Loucy (cell line): ENCODE measurements at regions not wholly inside any gene's neighbourhood (a gene's known extent, or its start where the extent isn't known, plus 50 kb on each side); places are given as distances from the start of the nearest gene placed in this dataset.

ENCODE experiments used
- H2AFZ ChIP-seq: fragments of 200-600 bp; sonication (generic); 2 replicates; pipeline ENCODE4 v1.6.0; 2016; ENCODE audit warnings: antibody characterized with exemption, mild to moderate bottlenecking, low read length, moderate library complexity
- H3F3A ChIP-seq: fragments of 200-600 bp; 2 replicates; pipeline ENCODE4 v1.6.0; 2016; ENCODE audit warnings: antibody characterized with exemption, low read depth, mild to moderate bottlenecking
- H3K27me3 ChIP-seq: fragments of 200-600 bp; sonication (generic); 2 replicates; pipeline ENCODE4 v1.6.1; 2014; ENCODE audit warnings: low read length, mild to moderate bottlenecking; ENCODE audit not compliant: insufficient read depth, poor library complexity, severe bottlenecking
- H3K36me3 ChIP-seq: fragments of 200-600 bp; sonication (generic); 2 replicates; pipeline ENCODE4 v1.6.1; 2016; ENCODE audit warnings: low read length; ENCODE audit not compliant: insufficient read depth
- H3K4me1 ChIP-seq: fragments of 200-600 bp; sonication (generic); 2 replicates; pipeline ENCODE4 v1.5.1; 2014; ENCODE audit warnings: low read length, mild to moderate bottlenecking; ENCODE audit not compliant: insufficient read depth, poor library complexity, severe bottlenecking
- H3K4me2 ChIP-seq: fragments of 200-600 bp; sonication (generic); 2 replicates; pipeline ENCODE4 v1.6.0; 2014; ENCODE audit warnings: antibody characterized with exemption, low read length, low read depth, mild to moderate bottlenecking; ENCODE audit not compliant: poor library complexity, severe bottlenecking
- H3K4me3 ChIP-seq: fragments of 200-600 bp; sonication (generic); 2 replicates; pipeline ENCODE4 v1.5.1; 2014; ENCODE audit warnings: low read length, mild to moderate bottlenecking, mixed read lengths; ENCODE audit not compliant: poor library complexity, severe bottlenecking
- H3K79me2 ChIP-seq: fragments of 200-600 bp; sonication (generic); 2 replicates; pipeline ENCODE4 v1.6.1; 2014; ENCODE audit warnings: low read length; ENCODE audit not compliant: insufficient read depth
- H3K9ac ChIP-seq: fragments of 200-600 bp; sonication (generic); 2 replicates; pipeline ENCODE4 v1.6.0; 2014; ENCODE audit warnings: mild to moderate bottlenecking, low read depth, low read length, moderate library complexity; ENCODE audit not compliant: poor library complexity, severe bottlenecking
- H3K9me2 ChIP-seq: fragments of 200-600 bp; sonication (generic); replicated peaks from 2 replicates; pipeline ENCODE4 v1.6.1; 2016; ENCODE audit warnings: low read depth, low read length, mixed read lengths
- H3K9me3 ChIP-seq: fragments of 200-600 bp; sonication (generic); 2 replicates; pipeline ENCODE4 v1.6.1; 2014; ENCODE audit warnings: mild to moderate bottlenecking, antibody characterized with exemption, low read length, low read depth; ENCODE audit not compliant: insufficient read depth
- H4K20me1 ChIP-seq: fragments of 200-600 bp; sonication (generic); 2 replicates; pipeline ENCODE4 v1.6.0; 2014; ENCODE audit warnings: antibody characterized with exemption, low read length, mild to moderate bottlenecking; ENCODE audit not compliant: insufficient read depth, poor library complexity, severe bottlenecking
- EZH2phosphoT487 ChIP-seq: fragments of 200-600 bp; IDR thresholded peaks from 2 replicates; pipeline ENCODE4 v1.6.1; 2018; ENCODE audit warnings: antibody characterized with exemption, mild to moderate bottlenecking, moderate library complexity, borderline replicate concordance
- TF ChIP-seq, protein P1 (sequence below): fragments of 200-600 bp; sonication (generic); conservative IDR thresholded peaks from 2 replicates; pipeline ENCODE4 v1.5.1; 2014; ENCODE audit warnings: mild to moderate bottlenecking, antibody characterized with exemption, low read length

DNA sequence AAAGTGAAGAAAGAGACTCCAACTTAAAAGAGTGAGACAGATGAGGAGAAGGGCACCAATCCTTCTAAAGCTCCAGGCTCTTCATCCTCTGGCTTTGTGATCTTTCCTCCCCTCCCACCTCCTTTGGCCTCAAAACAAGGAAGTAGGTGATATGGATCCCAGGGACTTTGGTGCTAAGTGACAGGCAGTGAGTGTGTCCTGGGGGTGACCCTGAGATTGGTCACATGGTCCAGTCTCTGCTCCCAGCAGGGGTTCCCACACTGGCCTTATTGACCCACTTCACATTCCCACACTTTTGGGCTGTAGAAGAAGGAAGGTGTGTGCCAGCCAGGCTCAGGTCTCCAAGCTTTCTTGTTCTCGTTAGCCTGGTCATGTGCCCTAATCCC, 401.2 kb upstream of the PROX1 start:
- Histone ChIP-seq H2AFZ (no peak overlapping the region), H3K79me2 (no peaks in the 10 kb centered on the region), H3F3A (no peaks in the 10 kb centered on the region), H4K20me1 (no peaks in the 10 kb centered on the region), H3K4me1 (no peaks in the 10 kb centered on the region), H3K9ac (no peak overlapping the region), H3K4me3 (no peak overlapping the region), H3K36me3 (no peaks in the 10 kb centered on the region), H3K9me2 (no peaks in the 10 kb centered on the region), H3K4me2 (no peak overlapping the region), H3K9me3 (no peaks in the 10 kb centered on the region), H3K27me3 (no peaks in the 10 kb centered on the region)
- TF ChIP-seq, protein P1, sequence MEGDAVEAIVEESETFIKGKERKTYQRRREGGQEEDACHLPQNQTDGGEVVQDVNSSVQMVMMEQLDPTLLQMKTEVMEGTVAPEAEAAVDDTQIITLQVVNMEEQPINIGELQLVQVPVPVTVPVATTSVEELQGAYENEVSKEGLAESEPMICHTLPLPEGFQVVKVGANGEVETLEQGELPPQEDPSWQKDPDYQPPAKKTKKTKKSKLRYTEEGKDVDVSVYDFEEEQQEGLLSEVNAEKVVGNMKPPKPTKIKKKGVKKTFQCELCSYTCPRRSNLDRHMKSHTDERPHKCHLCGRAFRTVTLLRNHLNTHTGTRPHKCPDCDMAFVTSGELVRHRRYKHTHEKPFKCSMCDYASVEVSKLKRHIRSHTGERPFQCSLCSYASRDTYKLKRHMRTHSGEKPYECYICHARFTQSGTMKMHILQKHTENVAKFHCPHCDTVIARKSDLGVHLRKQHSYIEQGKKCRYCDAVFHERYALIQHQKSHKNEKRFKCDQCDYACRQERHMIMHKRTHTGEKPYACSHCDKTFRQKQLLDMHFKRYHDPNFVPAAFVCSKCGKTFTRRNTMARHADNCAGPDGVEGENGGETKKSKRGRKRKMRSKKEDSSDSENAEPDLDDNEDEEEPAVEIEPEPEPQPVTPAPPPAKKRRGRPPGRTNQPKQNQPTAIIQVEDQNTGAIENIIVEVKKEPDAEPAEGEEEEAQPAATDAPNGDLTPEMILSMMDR: no peak
- no peak for TF ChIP-seq EZH2phosphoT487

DNA sequence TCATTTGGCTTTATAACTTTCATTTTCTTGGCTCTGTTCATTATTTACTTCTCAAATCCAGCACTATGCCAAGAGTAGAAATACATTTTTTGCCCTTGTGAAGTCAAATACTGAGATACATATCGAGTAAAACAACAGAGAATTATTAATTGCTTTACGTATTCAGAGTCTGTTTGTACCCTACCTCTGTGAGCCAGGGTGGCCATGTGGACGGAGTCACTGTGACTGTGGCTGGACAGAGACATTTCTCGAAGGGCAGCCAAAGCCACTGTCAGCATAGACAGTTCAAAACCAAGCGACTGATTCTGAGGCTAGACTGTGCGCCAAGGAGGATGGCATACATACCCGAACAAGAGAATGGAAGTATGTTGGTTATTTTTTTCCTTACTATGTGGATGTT, 391.0 kb upstream of the PROX1 start:
- no peak for TF ChIP-seq EZH2phosphoT487
- TF ChIP-seq, protein P1: no peak
- Histone ChIP-seq H3K4me1 (no peaks in the 10 kb centered on the region), H3K36me3 (no peaks in the 10 kb centered on the region), H3K27me3 (no peaks in the 10 kb centered on the region), H3K4me3 (no peak overlapping the region), H4K20me1 (no peaks in the 10 kb centered on the region), H3K9ac (no peak overlapping the region), H2AFZ (no peak overlapping the region), H3F3A (no peaks in the 10 kb centered on the region), H3K9me3 (no peaks in the 10 kb centered on the region), H3K79me2 (no peaks in the 10 kb centered on the region), H3K9me2 (no peaks in the 10 kb centered on the region), H3K4me2 (no peak overlapping the region)

DNA sequence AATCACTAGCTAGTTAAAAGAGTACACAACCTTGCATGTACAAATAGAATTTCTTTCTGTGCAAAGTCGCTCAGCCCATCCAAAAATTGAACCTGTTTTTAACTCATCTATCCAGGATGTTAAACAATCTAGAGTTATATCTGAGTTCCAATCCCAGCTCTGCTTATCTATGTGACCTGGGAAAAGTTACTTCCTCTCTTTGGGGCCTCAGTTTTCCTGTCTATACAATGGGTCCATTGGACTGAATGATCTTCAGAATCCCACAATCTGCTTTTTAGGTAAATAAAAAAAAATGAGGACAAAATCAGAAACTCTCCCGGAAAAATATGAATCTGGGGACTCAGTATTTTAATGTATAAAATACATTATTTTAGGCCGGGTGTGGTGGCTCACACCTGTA, 389.5 kb upstream of the PROX1 start:
- H3K36me3 ChIP-seq: no peaks in the 10 kb centered on the region
- H3K9ac ChIP-seq: no peak overlapping the region

More for the DNA sequence above, 389.5 kb upstream of the PROX1 start:
- H3K79me2 ChIP-seq: no peaks in the 10 kb centered on the region
- H3K4me3 ChIP-seq: no peak overlapping the region
- no peaks in the 10 kb centered on the region for H3K27me3 ChIP-seq
- TF ChIP-seq, protein P1: no peak
- TF ChIP-seq EZH2phosphoT487: no peak
- H3K4me1 ChIP-seq: no peaks in the 10 kb centered on the region
- H4K20me1 ChIP-seq: no peaks in the 10 kb centered on the region
- no peak overlapping the region for H3K4me2 ChIP-seq
- no peak overlapping the region for H2AFZ ChIP-seq
- H3F3A ChIP-seq: no peaks in the 10 kb centered on the region
- no peaks in the 10 kb centered on the region for H3K9me3 ChIP-seq
- H3K9me2 ChIP-seq: no peaks in the 10 kb centered on the region
